Kidney (tissue), 13 donors: ENCODE measurements at regions not wholly inside any gene's neighbourhood (a gene's known extent, or its start where the extent isn't known, plus 50 kb on each side); places are given as distances from the start of the nearest gene placed in this dataset.
A peak's percentile ranks its signal among the peaks of the same experiment; 100 is the strongest.

Experiments
- DNase-seq, 5 donors: peaks; one replicate each; pipeline ENCODE4 v3.0.0-alpha.2; 2013 to 2020
- FAIRE-seq: peaks from 2 replicates; lab custom pipeline; 2012; peaks lifted over from hg19 to GRCh38; lab: Jason Lieb, UNC
- H3K27ac ChIP-seq, 2 donors: one replicate each; pipeline ENCODE4 v1.7.0; 2013; ENCODE audit warnings: low read depth in 2 of 2, low read length in 2 of 2, inconsistent platforms in 1 of 2
- H3K27me3 ChIP-seq: one replicate; pipeline ENCODE4 v1.7.1; 2013; ENCODE audit warnings: low read length, inconsistent platforms; ENCODE audit not compliant: control insufficient read depth, insufficient read depth
- H3K36me3 ChIP-seq, 3 donors: one replicate each; pipeline versions ENCODE4 v1.7.0 to v1.7.1; 2013; ENCODE audit warnings: low read length in 3 of 3, control low read depth in 1 of 3, inconsistent platforms in 1 of 3; ENCODE audit not compliant: insufficient read depth in 3 of 3, control insufficient read depth in 2 of 3
- H3K4me1 ChIP-seq, 3 donors: one replicate each; pipeline versions ENCODE4 v1.7.0 to v1.7.1; 2013; ENCODE audit warnings: low read length in 3 of 3, inconsistent platforms in 1 of 3, low read depth in 1 of 3; ENCODE audit not compliant: control insufficient read depth in 2 of 3, insufficient read depth in 2 of 3
- H3K4me3 ChIP-seq, 3 donors: one replicate each; pipeline versions ENCODE4 v1.7.0 to v1.8.1; 2013; ENCODE audit warnings: low read length in 3 of 3, control low read depth in 1 of 3, inconsistent platforms in 1 of 3
- H3K9ac ChIP-seq, 3 donors: one replicate each; pipeline versions ENCODE4 v1.7.0 to v1.7.1; 2013; ENCODE audit warnings: low read length in 3 of 3, control low read depth in 1 of 3, inconsistent platforms in 1 of 3
- H3K9me3 ChIP-seq, 3 donors: one replicate each; pipeline versions ENCODE4 v1.7.0 to v1.7.1; 2013; ENCODE audit warnings: low read length in 3 of 3, control low read depth in 1 of 3, inconsistent platforms in 1 of 3; ENCODE audit not compliant: control insufficient read depth in 2 of 3, insufficient read depth in 1 of 3
- CTCF ChIP-seq: IDR thresholded peaks from 3 replicates; pipeline ENCODE4 v1.5.1; 2012; ENCODE audit warnings: mild to moderate bottlenecking, moderate library complexity, borderline replicate concordance; ENCODE audit not compliant: insufficient read depth; ENCODE audit errors: extremely low read depth
- intact Hi-C: fragments of 100-400 bp; cut with DNase I; formaldehyde crosslinking; loops from one replicate; pipeline ENCODE4 v1.11.1; 2022
- donor health status: control.
- donor health status: control.
- donor health status: control.
- donor health status: control.
- donor health status: control.
- donor health status: DM: yes; HTN: yes; CAD: no.
- donor health status: Normal renal cell carcinoma (clear cell type).

- Histone ChIP-seq H3K4me3 (no peak overlapping the region), H3K4me1 (peaks cover 0 to 2% (median 0%) of the 10 kb centered on the region in 3 donors), H3K27ac (no peak overlapping the region), H3K36me3 (no peaks in the 10 kb centered on the region), H3K9me3 (no peaks in the 10 kb centered on the region), H3K27me3 (no peaks in the 10 kb centered on the region), H3K9ac (no peak overlapping the region)
- intact Hi-C loops = no loop called here
- DNase-seq = peak in 1 of 5 donors; percentile 19
- FAIRE-seq = no peak
- no peak for TF ChIP-seq CTCF
These were observed 72.3 kb upstream of the TINAGL1 start for GRCh38 chr1:31504001-31504400.

GRCh38 chr1:31505911-31506497 lies 70.3 kb upstream of the TINAGL1 start:
- H3K9me3 ChIP-seq = no peaks in the 10 kb centered on the region
- FAIRE-seq = no peak
- DNase-seq = peak in 1 of 5 donors; percentile 11
- no peak overlapping the region for H3K4me3 ChIP-seq
- no peak overlapping the region for H3K27ac ChIP-seq
- peaks cover 0 to 6% (median 0%) of the 10 kb centered on the region in 3 donors for H3K4me1 ChIP-seq
- no peak for TF ChIP-seq CTCF
- H3K9ac ChIP-seq = no peak overlapping the region
- intact Hi-C loops = no loop called here
- H3K27me3 ChIP-seq = no peaks in the 10 kb centered on the region
- H3K36me3 ChIP-seq = no peaks in the 10 kb centered on the region

GRCh38 chr1:31507221-31507620 lies 69.1 kb upstream of the TINAGL1 start:
- FAIRE-seq (no peak), DNase-seq (no peak)
- Histone ChIP-seq H3K9ac (no peak overlapping the region), H3K4me3 (no peak overlapping the region), H3K27ac (no peak overlapping the region), H3K4me1 (peaks cover 0 to 11% (median 0%) of the 10 kb centered on the region in 3 donors), H3K9me3 (no peaks in the 10 kb centered on the region), H3K27me3 (no peaks in the 10 kb centered on the region), H3K36me3 (no peaks in the 10 kb centered on the region)
- intact Hi-C loops = no loop called here
- TF ChIP-seq CTCF = no peak
